HG02571 (cell line): ENCODE measurements at regions not wholly inside any gene's neighbourhood (a gene's known extent, or its start where the extent isn't known, plus 50 kb on each side); places are given as distances from the start of the nearest gene placed in this dataset.

Experiments
- ATAC-seq: cut with Tn5 transposase; IDR thresholded peaks from one replicate; pipeline ENCODE4 v1.9.1; 2021; ENCODE audit warnings: mild to moderate bottlenecking, moderate library complexity; ENCODE audit not compliant: unreplicated experiment

DNA sequence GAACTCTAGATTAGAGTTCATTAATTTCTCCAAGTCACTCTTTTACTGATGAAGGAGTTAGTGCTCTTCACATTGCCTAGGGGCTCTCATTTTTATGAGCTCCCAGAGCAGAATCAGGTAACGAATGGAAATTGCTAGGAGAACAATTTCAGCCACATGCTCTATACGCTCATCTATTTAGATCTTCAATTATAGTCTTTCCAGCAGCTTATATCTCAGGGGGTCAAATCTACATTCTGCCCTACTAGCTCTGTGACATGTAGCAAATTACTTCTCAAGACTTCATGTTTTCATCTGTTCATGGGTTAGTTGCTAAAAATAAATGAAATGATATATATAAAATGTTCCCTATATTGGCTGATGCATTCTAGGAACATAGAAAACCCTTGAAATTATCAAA, 183.6 kb downstream of the PLPP3 start:
- ATAC-seq, result no peak

DNA sequence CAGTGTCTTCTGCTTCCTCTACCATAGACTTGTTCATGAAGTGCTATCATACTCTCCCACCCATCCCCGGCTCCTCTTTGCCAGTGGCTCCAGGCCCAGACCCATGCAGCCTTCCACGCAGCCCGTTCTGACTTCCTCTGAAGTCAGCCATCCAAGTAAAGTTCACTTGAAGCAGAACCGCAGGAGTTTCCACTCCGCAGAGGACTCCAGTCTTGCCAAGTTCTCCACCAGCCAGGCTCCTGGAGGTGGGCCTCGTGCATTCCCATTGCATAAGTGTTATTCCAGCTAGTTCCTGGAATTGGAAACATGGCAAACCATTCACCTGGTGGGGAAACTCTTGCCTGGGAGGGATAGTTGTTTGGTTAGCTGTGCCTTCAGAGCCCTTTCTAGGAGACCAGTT, 185.1 kb downstream of the PLPP3 start:
- no peak for ATAC-seq

DNA sequence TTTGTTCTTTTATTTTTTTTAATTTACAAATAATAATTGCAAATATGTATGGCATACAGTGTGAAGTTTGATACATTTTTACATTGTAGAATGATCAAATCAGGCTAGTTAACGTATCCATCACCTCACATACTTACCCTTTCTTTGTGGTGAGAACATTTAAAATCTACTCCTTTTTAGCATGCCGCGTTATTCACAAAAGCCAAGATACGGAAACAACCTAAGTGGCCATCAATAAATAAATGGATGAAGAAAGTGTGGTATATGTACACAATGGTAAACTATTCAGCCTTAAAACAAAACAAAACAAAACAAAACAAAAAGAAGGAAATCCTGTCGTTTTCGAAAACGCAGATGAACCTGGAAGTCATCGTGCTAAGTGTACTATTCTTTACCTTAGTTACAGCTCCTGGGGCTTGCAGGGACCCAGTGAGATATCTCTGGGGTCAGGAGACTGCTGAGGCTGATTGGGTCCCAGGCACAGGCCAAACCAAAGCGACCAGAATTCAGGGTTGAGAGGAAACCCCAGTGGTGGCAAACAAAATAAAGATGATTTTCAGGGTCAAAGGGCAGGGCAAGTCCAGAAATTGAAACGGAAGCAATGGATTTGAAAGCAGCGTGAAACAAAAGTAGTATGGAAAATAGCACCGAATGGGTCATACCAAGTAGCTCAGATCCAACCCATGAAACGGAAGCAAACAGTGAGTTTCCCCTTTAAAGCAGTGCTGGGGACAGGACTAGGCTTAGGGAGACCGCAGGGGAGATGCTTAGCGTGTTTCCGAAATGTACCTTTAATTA, 188.2 kb downstream of the PLPP3 start:
- no peak for ATAC-seq

DNA sequence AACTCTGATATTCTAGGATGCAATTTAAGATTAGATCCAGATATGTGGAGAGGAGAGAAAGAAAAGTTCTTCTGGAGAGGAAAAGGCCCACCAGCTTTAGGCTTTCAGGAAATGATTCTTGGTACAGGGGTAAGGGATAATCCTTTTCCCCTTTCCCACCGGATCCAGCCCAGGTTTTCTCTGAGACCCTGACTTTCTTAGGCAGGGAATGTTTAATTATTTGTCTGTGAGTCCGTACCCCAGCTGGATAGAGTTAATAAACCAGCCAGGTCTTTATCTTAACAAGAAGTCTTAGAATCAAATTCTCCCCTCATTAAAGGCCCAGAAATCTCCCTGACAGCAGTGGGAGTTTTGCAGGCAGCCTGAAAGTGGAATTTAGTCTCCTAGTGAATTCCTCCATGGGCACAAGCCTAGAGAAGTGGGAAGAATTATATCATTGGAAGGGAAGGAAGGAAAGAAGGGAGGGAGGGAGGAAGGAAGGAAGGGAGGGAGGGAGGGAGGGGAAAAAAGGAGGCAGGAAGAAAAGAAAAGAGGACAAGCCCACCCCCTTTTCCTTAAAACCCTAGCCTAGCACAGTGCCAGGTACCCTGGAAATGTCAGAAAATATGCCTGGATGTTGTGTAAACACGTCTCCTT, 189.0 kb downstream of the PLPP3 start:
- ATAC-seq, result no peak

DNA sequence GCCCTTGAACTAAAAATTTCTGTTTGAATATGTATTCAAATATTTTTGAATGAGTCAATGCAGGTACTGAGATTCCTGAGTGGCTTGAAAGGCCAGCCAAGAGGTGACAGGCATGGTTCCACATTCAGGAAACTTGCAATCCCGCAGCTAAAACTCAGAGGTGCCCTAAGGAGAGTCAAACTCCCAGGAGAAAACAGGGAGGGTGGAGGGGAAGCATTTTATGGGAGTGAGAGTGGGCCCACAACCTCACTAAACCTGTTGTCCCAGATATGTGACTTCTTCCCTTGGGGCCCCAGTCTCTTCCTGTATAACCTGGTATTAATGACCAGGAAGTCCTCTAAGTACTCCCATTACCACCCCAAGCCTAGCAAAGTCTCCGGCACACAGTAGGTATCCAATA, 189.6 kb downstream of the PLPP3 start:
- ATAC-seq, result no peak

DNA sequence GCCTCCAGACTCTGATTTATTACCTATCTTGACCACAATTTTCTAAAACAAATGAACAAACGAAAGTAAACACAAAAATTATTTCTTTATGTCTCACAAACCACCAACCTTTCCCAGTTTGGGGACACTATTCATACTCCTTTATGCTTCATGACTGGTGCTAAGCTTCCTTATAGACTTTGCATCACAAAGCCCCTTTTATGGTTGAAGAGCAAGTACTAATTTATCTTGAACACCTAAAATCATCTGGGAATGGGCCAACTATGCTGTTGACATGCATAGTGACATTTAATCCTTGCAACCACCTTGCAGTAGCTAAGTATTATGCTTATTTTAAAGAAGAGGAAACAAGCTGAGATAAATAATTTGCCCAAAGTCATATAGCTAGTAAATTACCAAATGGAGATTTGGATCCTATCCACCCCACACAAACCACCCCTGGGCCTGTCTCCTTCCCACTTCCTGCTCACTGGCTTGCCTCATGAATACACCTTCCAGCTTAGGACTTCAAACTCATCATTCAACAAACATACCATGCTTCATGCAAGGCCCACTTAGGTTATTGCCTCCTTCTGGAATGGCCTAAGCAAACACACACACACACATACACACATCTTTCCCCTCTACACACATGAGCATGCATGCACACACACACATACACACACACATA, 192.2 kb downstream of the PLPP3 start:
- ATAC-seq, result no peak

DNA sequence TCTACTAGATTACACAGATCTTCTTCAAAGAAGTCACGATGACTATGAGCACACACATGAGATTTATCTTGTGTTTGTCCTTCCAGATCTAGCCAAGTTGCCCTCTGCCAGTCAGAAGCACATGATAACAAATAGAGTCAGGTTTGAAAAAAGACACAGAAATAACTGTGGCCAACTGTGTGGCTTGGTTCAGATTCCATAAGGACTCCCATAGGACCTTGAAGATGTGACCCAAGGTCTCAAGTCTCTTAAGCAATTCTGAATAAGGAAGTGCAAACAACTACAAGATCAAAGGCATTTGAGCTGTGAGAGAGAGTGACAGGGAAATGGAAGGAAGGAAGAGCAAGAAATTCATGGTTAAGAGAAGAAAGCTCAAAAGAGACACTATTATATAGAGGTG, 194.0 kb downstream of the PLPP3 start:
- ATAC-seq, result no peak

DNA sequence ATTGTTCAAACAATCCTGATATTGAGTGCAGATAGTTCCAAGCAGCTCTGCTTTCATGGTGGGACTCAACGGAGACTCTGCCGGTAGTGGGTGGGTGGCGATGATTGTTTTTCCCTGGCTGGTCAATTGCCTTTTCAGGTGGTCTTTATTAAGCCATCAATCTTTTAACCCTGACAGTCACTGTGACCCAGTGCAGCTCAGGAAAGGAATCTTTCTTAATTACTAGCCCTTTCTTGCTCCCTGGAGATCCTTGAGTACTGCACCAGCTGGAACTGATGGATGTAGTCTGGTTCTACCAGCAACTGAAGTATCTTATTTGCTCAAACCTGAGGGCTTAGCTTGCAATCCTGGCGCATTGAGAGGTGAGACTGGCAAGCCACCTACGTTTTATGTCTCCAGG, 196.4 kb downstream of the PLPP3 start:
- no peak for ATAC-seq

DNA sequence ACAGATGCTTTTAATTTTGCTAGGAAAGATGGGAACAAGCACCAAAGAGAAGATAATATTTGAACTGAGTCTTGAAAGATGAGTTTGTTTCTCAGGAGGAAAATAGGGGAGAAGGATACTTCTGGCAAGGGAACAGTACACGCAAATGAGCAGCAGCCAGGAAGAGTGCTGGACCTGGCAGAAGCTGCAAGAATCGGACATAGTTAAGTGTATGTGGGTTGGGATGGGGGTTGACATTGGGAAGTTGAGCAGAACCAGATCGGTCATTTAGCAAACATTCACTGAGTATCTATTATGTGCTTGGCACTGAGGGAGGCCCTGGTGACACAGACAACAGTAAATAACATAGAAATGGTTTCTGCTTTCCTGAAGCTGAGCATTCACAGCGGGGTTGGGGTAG, 198.8 kb downstream of the PLPP3 start:
- ATAC-seq, result no peak

DNA sequence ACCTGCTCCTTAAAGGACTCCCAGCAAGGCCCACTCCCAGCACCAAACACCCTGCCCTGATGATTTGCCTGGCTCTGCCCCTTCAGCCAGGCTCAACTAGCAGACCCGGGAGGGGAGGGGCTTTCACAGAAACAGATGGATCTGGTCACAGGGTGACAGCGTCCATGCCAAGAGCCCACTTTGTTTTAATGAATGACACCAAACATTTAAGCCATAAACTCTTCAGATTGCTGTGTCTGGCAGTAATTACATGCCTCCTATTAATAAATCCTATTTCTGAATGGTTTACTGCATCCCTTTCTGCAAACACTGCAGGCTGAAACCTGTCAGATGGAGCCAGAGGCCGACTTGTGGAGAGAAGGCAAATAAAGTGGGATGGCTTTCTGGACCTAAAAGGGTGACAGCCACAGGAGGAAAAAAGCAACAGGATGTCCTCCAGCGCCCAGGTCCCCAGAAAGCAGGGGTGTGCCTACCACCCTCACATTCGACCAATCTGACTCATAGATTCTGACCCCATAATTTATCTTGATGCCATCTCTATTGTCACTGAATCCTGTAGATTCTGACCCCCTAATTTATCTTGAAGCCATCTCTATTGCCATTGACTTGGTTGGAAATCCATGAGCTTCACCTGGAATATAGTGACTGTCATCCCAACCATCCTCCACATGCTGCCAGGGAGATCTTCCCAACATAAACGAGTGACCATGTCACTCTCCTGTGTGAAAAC, 200.9 kb downstream of the PLPP3 start:
- no peak for ATAC-seq

DNA sequence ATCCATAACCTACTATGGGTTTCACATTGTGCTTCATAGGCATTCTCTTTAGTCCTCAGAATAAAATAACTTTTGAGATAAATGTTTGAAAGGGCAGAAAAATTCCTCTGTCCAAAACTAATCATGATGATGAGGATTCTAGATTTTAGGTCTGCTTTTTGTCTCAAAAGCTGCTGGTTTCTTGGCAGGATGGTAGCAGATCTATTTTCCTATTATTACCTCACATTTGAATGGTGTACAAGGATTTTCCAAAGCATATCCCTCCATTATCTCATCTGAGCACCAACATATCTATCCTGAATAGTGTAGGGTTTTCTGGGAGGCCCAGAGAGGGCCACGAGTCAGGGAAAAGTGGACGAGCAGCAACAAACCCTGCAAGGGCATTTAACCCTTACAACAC, 201.9 kb downstream of the PLPP3 start:
- no peak for ATAC-seq

DNA sequence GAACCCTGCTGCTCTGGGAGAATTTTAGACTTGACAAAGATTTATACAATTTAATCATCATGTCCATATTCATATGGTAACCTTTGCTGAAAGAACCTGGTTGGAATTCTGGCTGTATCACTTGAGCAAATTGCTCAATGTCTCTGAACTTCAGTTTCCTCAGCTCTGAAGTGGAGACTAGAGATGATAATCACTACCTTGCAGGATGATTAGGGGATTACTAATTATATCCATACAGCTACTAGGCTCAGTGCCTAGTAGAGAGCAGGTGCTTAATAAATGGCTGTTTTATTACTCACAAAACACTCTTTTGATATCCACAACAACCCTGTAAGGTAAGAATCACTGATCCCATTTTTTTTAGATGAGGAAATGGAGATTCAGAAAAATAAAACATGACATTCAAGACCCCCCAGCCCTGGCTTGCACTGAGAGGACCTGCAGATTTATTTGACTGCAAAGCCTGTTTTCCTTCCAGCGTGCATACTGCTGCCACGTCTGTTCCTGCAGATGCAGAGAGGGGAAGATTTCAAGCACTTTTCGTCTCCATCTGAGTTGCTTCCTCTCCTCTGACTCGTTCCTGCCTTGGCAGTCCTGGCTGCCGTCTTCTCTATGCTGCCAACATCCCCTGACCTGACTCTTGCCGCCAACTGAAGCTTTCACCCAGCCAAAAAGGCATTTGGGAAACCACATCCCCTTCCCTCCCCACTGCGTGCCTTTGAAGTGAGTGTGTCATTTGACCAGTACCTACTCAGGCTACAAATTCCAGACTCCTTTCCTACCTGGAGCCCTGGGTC, 203.0 kb downstream of the PLPP3 start:
- no peak for ATAC-seq

DNA sequence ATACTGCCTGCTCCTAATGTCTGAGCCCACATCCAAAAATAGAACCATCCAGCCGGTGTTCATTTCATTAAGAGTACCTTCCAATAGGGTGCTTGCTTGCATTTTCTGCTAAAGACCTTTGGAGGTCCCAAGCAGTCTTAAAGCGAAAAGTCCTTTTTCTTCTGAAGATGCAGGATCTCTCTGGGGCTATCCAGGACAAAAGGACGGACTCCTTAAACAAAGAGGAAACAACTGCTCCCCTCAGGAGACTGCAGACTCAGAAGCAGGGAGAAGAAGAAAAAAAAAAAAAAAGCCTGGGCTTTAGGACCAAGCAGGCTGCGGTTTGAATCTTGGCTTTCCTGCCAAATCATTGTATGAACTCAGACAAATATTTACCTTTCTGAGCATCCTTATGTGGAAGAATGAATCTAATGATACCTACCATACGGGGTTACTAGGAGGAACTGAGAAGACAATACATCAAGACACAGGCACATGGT, 204.0 kb downstream of the PLPP3 start:
- ATAC-seq, result no peak

DNA sequence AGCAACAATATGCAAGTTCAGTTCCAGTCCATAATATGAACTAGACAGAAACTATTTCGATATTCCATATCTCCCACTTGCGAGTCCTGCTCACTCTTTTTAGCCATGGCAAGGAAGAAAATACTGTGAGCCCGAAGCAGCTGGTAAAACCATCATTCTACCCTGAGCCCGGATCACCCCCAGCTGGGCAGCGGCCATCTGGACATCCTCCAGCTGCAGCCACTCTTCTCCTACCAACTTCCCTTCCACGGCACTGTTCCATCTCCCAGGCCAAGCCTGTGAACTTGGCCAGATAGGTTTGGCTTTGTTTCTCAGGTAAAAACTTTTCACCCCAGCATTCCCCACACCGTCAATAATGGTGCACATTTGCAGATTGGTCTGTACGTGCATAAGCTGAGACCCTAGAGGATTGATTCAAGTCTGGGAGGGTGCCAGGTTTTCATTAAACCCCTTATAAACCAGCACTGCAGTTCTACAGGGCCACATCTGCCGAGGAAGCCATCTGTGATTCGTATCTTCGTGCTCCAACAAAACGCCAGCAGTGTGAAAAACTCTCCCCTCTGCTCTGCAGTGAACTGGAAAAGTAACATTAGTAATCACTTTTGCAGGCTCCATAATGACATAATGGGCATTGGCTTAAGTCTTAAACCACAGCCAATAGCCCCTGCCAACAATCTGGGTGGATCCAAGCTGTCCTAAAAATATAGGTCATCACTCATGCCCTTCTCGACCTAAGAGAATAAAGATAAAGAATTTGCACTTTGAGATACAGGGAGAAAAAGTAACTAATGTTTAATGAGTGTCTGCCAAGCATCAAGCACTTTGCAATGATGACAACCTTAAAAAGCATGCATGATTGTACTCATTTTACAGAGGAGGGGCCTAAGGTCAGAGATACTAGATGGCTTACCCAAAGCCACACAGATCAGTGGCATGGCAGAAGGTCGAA, 205.1 kb downstream of the PLPP3 start:
- ATAC-seq, result no peak

DNA sequence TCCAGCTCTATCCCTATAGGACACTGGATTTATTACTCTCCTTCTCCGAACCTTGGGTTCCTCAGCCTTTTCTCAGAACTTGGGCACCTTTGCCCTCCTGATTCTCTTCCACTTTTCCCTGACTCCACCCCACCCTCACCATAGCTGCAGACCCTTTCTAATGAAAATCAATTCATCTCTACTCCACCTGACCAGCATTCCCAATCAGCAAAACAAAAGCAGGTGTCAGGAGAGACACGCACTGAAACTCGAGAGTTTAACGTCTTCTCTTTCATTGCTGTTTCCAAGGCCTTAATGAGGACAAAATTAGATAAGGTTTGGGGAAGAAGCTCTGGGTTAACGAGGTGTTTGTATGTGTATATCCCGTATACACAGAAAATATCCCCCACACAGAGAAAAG, 208.8 kb downstream of the PLPP3 start:
- no peak for ATAC-seq

DNA sequence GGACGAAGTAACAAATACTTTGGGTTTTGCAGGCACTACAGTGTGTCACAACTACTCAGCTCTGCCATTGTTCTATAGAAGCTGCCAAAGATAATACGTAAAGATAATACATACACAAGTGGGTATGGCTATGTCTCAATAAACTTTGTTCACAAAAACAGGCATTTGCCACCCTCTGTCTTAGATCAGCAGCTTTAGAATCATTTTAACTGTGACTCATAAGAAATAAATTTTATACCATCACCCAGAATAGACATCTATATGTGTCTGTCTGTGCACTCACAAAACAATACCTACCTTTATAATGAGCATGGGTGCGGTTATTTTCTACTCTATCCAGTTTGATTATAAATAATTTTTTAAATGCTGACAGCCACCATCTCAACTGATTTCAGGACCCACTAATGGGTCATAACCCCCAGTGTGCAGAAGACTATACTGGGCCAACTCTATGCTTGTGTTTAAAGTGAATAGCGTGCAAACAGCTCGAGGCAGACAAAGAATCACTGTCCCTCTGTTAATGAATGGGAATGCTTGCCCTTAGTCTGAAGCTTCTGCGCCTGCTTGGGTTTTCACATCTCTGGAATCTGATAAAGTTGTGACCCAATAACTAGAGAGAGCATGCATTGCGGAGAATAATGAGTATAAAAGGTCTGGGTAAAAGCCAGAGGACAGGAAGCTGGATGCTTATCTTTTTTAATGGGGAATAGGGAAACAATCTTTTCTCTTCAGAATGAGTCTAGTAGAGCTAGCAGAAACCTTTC, 216.2 kb downstream of the PLPP3 start:
- no peak for ATAC-seq

DNA sequence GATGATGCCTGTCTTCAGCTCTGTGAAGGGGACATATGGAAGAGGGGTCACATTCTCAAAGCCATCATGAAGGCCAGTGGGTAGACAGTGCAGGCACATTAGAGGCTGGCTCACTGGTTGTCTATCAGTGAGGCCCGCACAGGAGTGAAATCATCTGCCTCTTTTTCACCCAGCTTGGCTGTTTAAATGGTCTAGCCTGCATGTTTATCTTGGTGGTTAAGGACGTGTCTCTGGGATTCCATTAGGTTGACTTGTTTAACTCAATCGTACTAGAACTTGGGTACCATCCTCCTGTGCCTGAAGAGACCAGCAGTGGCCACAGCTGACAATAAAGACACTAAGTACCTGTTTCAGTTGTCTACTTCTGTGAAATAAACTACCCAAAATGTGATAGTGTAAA, 219.3 kb downstream of the PLPP3 start:
- no peak for ATAC-seq

DNA sequence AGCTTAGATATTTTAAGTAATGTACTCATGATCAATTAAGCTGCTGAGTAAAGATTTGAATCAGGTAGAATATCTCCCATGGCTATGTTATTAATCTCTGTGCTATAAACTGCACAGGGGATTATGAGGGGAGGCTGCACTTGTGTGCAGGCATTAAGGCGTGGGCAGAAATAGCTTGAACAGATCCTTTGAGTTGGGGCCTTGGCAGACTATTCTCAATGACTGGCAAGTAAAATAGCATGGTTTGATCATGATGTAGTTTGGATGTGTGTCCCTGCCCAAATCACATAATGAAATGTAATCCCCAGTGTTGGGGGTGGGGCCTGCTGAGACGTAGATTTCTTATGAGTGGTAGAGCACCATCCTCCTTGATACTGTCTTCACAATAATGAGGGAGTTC, 220.3 kb downstream of the PLPP3 start:
- ATAC-seq, result no peak
